Activated T-cell treated with anti-CD3 and anti-CD28 coated beads for 48 hours (primary cell): ENCODE measurements at regions not wholly inside any gene's neighbourhood (a gene's known extent, or its start where the extent isn't known, plus 50 kb on each side); places are given as distances from the start of the nearest gene placed in this dataset.

Experiments used
- DNase-seq: peaks from one replicate; pipeline ENCODE4 v3.0.0-alpha.2; 2020; ENCODE audit warnings: low read depth

- no peak for DNase-seq
These were observed 446.6 kb upstream of the LRATD1 start for GRCh38 chr2:14185906-14186305.

DNA sequence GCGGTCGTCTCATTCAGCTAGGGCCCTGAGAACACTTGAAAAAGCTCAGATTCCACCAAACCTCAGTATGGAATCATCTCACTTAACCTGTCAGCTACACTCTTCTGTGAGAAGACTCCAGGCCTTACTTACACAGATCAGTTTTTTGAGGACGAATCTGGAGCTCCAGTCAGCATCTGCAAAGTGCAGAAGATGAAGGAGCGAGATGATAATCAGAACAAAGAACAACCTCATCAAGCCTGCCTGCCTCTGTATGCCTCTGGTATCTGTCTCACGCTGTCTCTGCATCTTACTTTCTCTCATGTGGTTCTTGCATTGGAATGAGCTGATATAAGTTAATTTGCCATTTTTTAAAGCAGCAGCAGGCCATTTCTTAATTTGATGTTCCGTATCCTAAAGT, 444.1 kb upstream of the LRATD1 start:
- no peak for DNase-seq

GRCh38 chr2:14189929-14190328, 442.6 kb upstream of the LRATD1 start:
- no peak for DNase-seq

DNA sequence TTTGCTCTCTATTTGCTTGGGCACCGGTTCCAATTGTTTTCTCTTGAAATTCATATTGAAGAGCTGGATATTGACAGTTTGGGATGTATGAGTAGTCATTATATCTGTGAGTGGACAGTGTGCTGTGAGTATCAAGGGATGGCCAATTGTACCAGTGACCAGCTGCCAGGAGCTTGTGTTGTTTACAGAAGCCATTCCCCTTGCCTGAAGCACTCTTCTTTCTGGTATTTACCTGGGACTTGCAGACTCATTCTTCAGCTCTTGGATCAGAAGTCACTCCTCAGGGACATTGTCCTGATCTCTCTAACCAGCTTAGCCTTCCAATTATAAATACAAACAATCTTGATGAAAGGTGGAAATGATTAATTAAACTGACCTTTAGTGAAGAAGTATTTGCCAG, 438.3 kb upstream of the LRATD1 start:
- DNase-seq: no peak

GRCh38 chr2:14197293-14197692, 435.2 kb upstream of the LRATD1 start:
- DNase-seq: no peak

GRCh38 chr2:14199040-14199439, 433.5 kb upstream of the LRATD1 start:
- DNase-seq: no peak

GRCh38 chr2:14219306-14219705, 413.2 kb upstream of the LRATD1 start:
- DNase-seq: no peak

GRCh38 chr2:14220101-14220500, 412.4 kb upstream of the LRATD1 start:
- no peak for DNase-seq

DNA sequence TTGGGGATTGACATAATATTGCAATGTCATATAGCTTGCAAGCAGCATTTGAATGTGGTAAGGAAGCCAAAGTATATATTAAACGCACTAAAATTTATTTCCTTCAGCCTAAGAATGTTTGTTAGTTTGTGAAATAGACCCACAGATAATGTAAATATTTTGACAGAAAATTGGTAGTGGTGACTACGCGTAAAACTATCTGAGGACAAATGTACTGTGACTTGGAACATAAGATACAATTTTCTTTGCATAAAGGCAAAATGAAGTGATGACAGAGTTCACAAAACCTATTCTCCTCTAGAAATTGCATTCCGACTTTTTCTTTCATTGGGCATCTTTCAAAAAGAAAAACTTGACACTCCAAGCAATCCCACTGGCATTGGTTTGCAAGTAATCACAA, 411.1 kb upstream of the LRATD1 start:
- no peak for DNase-seq

- no peak for DNase-seq
These were observed 408.9 kb upstream of the LRATD1 start for GRCh38 chr2:14223576-14223975.

DNA sequence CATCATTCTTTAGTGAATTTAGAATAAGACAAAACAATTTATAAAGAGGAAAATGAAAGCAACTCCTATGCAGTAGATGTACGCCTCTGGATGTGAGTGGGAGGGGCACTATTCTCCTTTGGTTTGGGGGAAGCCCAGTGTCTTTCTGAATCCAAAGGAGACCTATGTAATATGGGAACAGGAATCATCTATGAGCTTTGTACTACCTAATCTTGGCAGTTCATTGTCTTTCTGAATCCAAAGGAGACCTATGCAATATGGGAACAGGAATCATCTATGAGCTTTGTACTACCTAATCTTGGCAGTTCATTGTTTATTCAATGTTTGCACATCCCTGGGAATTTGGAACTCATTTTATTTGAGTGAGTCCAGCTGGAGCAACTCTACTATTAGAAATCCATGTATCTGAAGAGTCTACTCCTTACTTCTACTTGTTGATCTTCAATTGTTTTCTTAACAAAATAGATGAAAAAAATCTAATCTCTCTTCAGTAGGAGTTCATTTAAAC, 401.1 kb upstream of the LRATD1 start:
- DNase-seq: no peak

DNA sequence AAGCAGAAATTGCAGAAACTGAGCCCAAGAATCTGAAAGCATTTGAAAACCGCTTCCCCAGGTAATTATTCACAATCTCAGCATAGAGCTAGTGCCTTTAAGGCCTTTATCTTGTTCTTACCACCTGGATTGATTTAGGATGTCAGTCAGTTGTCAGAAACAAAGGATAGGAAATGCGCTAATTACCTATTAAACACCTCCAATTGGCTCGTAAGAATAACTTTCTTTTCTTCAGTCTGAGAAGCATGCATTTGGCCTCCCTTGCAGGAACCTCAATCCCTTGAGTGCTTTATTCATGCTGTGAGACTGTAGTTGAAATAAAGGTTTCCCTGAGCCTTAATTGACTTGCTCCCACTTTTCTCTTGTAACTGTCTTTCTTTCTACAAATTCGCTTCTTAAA, 400.3 kb upstream of the LRATD1 start:
- DNase-seq: no peak

DNA sequence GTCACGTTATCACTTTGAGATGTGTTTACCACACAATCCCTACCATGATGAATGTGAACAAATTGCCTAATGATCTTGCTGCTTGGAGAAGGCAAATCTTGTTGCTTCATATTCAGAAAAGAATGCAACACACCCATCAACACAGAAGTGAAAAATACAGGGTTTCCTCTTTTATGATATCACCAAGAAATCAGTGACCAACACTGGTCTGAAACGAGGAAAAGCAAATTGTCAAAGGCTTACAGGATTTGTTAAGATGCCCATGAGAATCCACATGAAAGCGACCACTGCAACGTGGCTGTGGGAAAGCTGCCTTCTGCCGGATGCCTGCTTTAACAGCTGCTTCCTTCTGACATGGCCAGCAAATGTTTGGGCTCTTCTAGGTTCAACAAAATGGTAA, 397.6 kb upstream of the LRATD1 start:
- no peak for DNase-seq

GRCh38 chr2:14235667-14236066, 396.9 kb upstream of the LRATD1 start:
- no peak for DNase-seq

DNA sequence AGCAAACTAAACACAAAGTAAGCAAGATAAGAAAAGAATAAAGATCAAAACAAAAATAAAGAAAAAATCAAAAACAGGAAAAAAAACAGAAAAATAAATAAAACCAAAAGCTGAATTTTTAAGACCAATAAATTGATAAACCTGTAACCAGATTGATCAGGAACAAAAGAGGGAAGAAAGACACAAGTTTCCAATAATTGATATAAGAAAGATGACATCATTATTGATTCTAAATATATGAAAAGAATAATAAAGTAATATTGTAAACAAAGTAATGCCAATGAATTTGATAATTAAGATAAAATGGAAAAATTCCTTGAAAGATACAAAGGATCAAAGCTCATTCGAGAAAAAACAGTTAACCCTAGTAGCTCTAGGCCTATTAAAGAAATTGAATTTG, 394.6 kb upstream of the LRATD1 start:
- DNase-seq: no peak

DNA sequence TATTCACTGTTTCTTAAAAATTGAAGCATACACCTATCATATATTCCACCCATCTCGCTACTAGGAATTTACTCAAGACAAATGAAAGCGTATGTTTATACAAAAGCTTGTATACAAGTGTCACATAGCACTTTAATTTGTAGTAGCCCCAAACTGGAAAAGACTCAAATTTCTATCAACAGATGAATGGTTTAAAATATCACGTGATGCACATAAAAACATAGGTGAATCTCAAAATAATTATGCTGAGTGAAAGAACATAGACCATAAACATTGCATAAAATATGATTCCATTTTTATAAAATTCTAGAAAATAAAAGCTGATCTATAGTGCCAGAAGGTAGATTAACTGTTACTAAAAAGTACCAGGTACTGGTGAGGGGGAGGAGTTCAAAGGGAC, 392.9 kb upstream of the LRATD1 start:
- no peak for DNase-seq

DNA sequence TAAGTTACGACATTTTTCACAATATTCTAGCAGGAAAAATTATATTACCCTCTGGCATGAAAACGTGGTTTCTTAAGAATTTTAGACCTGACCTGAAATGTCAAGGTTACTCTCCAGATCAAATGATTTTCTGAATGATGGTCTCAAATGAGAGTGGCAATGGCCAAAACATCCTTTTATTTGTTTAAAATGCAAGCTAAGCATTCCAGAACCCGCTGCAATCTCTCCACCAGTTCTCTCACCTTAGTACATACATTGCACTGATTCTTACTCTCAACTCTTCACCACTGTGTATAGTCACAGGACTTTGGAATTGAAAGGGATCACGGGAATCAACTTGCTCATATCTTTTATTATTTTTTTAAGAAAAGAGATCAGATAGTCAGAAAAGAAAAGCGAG, 391.6 kb upstream of the LRATD1 start:
- no peak for DNase-seq

DNA sequence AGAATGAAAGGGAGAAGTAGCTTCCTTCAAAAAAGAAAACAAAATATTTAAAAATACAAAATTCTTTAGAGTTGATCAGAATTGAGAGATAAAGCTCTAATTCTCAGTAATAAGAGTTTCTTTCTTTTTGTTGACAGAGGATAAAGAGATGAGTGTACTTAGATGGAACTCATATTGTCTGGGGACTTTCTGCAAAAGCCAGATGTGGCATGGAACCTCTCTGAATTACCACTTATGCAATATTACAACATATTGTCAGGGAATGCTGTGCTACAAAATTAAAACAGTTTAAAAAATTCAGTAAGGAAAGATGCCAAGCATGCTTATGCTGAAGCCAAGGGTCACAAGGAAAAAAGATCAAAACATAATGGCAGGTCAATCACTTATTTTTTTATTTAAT, 386.6 kb upstream of the LRATD1 start:
- no peak for DNase-seq

- no peak for DNase-seq
These were observed 377.2 kb upstream of the LRATD1 start for GRCh38 chr2:14255135-14255820.

- DNase-seq: no peak
These were observed 375.6 kb upstream of the LRATD1 start for GRCh38 chr2:14256890-14257289.

- no peak for DNase-seq
These were observed 374.6 kb upstream of the LRATD1 start for GRCh38 chr2:14257801-14258507.

GRCh38 chr2:14261771-14262170, 370.7 kb upstream of the LRATD1 start:
- no peak for DNase-seq

DNA sequence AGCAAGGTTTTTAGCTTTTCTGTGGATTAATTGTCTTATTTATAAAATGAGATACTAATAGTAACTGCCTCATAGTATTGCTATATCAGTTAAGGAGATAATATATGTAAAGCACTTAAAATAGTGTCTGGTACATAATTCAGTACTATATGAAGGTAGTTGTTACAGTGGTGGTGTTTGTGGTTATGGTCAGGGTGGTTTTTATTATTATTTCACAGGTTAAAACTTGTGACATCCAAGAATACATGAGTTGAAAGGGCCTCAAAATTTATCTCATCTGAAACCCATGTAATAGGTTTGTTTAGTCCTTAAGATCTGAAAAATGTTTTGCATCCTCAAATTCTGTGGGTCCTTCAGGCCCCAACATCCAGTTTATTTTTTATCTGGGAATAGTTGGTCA, 369.5 kb upstream of the LRATD1 start:
- DNase-seq: no peak

DNA sequence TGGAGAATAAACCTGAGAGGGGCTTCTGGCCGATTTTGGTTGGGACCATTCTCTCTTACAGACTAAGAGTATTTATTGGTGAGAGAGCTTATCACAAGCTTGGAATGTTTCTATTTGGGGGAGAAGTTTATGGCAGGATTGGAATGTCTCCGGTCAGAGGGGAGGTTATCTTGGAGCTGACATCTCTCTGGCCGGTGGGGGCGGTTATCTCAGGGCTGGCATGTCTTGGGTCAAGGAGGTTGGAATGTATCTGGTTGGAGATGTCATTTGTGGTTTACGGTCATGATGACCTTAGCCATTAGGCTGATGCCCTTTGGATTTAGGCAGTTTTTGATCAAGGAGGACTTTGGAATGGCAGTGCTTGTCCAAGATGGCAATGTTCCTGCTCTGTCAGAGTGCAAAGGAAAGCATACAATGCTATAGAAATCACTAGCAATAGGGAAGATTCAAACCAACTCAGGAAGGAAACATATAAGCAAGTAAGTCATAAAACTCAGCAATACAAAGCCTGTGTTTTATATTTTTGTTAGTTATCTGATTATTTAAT, 362.4 kb upstream of the LRATD1 start:
- DNase-seq: no peak
